ENCODE measurements at regions not wholly inside any gene's neighbourhood (a gene's known extent, or its start where the extent isn't known, plus 50 kb on each side); places are given as distances from the start of the nearest gene placed in this dataset.
"Not testable (repeated sequence)": the region's sequence is repeated elsewhere in the genome, so short reads cannot be mapped to it uniquely, and the experiment has no call there.

DNA sequence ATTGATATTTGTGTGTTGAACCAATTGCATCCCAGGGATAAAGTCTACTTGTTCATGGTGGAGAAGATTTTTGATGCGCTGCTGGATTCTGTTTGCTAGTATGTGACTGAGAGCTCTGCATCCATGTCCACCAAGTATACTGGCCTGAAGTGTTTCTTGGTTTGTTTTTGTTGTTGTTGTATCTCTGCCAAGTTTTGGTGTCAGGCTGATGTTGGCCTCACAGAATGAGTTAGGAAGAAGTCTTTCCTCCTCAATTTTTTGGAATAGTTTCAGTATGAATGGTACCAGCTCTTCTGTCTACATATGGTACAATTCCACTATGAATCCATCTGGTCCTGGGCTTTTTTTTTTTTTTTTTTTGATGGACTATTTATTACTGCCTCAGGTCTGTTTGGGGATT is 50.9 kb upstream of the OSTN start:
- no peak for DNase-seq
- H3K4me3 Mint-ChIP-seq: no peak overlapping the region
- no peaks in the 10 kb centered on the region for H3K36me3 Mint-ChIP-seq (ENCODE audit: low read depth)
- H3K9me3 Mint-ChIP-seq: no peaks in the 10 kb centered on the region
- intact Hi-C loops (cut with micrococcal nuclease): no loop called here
- H3K4me1 Mint-ChIP-seq: no peaks in the 10 kb centered on the region
- no peak overlapping the region for H3K27ac Mint-ChIP-seq
- no peaks in the 10 kb centered on the region for H3K27me3 Mint-ChIP-seq

DNA sequence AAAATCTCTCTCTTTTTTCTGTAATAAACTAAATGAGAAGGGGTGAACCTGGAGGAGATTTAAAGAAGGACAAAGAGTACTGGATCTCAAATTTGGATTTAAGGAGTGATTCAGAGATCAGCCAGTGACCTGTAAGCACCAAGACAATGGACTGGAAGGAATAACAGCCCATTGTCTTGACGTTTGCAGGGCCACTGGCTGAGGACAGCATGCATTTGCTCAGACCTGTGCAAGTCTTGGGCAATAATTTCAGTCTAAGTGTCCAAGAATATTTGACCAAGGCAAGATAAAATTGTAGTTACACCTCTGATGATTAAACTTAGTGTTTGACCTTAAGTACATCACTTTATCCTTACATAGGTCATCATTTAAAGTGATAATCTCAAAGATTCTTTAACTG is 55.8 kb upstream of the OSTN start:
- Mint-ChIP-seq H3K27me3 (no peaks in the 10 kb centered on the region), H3K4me3 (no peak overlapping the region), H3K9me3 (no peaks in the 10 kb centered on the region), H3K4me1 (no peaks in the 10 kb centered on the region), H3K27ac (no peak overlapping the region), H3K36me3 (ENCODE audit: low read depth) (no peaks in the 10 kb centered on the region)
- intact Hi-C loops (cut with micrococcal nuclease): no loop called here
- DNase-seq: no peak

DNA sequence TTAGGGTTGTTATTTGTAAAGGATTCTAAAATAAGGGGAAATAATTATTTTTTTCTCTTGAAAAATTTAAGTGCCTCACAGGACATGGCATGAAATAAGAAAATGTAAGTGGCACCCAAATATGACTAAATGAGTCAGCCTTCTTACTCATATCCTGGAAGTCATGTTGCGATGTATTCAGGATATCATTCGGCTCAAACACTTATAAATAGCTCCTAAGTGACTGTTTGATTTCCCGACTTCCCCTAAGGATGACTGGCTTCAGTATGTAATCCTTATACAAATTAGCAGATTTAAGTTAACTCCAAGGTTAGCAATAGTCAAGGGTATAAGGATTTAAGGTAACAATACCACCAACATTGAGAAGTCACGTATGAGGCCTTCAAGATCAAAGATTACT is 57.3 kb upstream of the OSTN start:
- Mint-ChIP-seq H3K4me1 (no peaks in the 10 kb centered on the region), H3K27me3 (no peaks in the 10 kb centered on the region), H3K9me3 (no peaks in the 10 kb centered on the region), H3K27ac (no peak overlapping the region), H3K36me3 (ENCODE audit: low read depth) (no peaks in the 10 kb centered on the region), H3K4me3 (no peak overlapping the region)
- intact Hi-C loops (cut with micrococcal nuclease): no loop called here
- no peak for DNase-seq

DNA sequence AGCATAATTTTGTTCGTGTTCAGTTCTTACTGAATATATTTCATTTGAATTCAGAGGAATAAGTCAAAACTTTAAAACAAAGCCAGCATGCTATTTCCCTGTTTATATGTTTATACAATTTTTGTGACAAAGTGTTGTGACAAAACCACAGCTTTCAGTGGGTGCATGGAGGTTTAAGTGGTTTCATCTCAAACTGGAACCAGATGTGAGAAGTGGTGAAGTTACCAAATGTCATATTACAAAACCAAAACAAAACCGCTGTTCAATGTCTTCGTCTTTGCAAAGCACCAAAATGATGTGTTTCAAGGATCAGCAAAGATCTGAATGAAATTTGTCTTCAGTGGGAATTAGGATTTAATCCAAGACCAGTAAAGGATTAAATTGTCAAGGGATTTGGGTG is 59.3 kb upstream of the OSTN start:
- H3K4me3 Mint-ChIP-seq: no peak overlapping the region
- H3K27me3 Mint-ChIP-seq: no peaks in the 10 kb centered on the region
- no peak overlapping the region for H3K27ac Mint-ChIP-seq
- no peak for DNase-seq
- H3K4me1 Mint-ChIP-seq: no peaks in the 10 kb centered on the region
- H3K36me3 Mint-ChIP-seq (ENCODE audit: low read depth): no peaks in the 10 kb centered on the region
- no peaks in the 10 kb centered on the region for H3K9me3 Mint-ChIP-seq
- intact Hi-C loops (cut with micrococcal nuclease): no loop called here

DNA sequence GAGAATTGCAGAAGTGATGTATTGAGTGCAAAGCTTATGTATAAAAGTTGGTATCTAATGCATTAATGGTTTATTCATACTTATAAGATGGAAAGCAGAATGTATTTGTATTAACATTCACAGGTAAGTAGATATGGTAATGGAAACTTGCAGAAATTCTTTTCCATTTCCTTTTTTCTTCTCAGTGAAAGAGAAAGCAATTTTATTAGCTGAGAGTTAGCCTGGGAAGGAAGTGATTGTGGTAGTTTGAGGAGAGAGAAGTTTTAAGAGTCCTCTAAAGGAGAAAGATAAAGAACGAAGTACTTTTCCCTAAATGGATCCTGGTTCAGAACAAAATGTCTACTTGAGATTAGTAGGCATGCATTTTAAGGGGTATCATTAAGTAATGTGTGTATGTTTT is 60.1 kb upstream of the OSTN start:
- Mint-ChIP-seq H3K27ac (no peak overlapping the region), H3K36me3 (ENCODE audit: low read depth) (no peaks in the 10 kb centered on the region), H3K27me3 (no peaks in the 10 kb centered on the region), H3K4me3 (no peak overlapping the region), H3K9me3 (no peaks in the 10 kb centered on the region), H3K4me1 (no peaks in the 10 kb centered on the region)
- DNase-seq: no peak
- intact Hi-C loops (cut with micrococcal nuclease): no loop called here

DNA sequence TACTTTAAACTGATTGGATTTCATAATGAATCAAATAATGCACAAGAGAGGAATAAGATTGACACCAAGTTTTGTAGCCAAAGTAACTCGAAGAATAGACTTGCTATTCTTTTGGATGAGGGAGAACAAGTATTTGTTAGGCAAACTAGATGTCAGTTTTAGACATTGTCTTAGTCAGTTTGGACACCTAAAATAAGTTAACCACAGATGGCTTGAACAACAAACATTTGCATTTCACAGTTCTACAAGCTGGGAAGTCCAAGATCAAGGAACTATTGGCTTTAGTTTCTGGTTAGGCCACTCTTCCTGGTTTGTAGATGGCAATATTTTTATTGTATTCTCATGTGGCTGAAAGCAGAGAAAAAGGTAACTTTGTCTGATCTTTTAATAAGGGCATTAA is 61.3 kb upstream of the OSTN start:
- intact Hi-C loops (cut with micrococcal nuclease): no loop called here
- Mint-ChIP-seq H3K36me3 (ENCODE audit: low read depth) (no peaks in the 10 kb centered on the region), H3K27ac (no peak overlapping the region), H3K27me3 (no peaks in the 10 kb centered on the region), H3K9me3 (no peaks in the 10 kb centered on the region), H3K4me1 (no peaks in the 10 kb centered on the region), H3K4me3 (no peak overlapping the region)
- no peak for DNase-seq

DNA sequence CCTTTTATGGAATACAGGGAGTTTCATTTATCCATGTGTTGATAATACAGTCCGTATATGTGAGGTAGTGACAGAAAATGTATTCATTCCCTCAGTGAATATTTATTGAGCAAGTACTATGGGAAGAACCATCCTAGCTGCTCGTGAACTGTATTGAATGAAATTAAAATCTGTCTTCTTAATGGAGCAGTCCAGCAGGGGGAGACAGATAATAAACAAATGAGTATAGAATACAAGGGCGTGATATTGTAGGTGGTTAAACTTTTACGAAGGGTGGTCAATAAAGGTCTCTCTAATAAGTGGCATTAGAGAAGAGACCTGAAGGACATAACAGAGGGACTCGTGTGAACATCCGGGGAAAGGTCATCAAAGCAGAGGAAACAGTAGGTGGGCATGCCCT is 62.7 kb upstream of the OSTN start:
- Mint-ChIP-seq H3K4me3 (no peak overlapping the region), H3K9me3 (no peaks in the 10 kb centered on the region), H3K36me3 (ENCODE audit: low read depth) (no peaks in the 10 kb centered on the region), H3K4me1 (no peaks in the 10 kb centered on the region), H3K27ac (no peak overlapping the region), H3K27me3 (no peaks in the 10 kb centered on the region)
- DNase-seq: no peak
- intact Hi-C loops (cut with micrococcal nuclease): no loop called here

DNA sequence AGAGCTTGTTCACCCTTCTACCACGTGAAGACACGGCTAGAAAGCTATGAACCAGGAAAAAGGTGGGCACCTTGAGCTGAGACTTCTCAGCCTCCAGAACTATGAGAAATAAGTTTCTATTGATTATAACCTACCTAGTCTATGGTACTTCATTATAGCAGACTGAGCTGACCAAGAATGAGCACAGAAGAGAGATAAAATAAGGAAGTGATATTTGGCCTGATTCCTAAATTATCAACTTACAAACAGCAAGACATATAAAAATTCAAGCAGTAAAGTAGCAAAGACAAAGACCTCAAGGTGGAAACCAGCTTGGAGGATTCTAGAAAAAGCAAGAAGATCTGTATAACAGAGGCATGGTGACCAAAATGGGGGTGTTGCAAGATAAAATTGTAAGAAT is 63.9 kb upstream of the OSTN start:
- Mint-ChIP-seq H3K4me1 (no peaks in the 10 kb centered on the region), H3K4me3 (no peak overlapping the region), H3K36me3 (ENCODE audit: low read depth) (no peaks in the 10 kb centered on the region), H3K27me3 (no peaks in the 10 kb centered on the region), H3K9me3 (no peaks in the 10 kb centered on the region), H3K27ac (no peak overlapping the region)
- intact Hi-C loops (cut with micrococcal nuclease): no loop called here
- DNase-seq: no peak

DNA sequence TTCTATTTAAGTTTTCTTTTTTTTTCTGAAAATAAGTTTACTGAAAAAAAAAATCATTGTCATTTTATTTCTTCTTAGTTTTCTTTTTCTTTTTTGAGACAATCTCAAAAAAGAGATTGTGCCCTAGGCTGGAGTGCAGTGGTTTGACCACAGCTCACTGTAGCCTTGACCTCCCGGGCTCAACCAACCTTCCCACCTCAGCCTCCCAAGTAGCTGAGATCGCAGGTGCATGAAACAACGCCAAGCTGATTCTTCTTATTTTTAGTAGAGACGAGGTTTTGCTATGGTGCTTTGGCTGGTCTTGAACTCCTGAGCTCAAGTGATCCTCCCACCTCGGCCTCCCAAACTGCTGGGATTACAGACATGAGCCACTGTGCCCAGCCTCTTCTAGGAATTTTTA is 65.7 kb upstream of the OSTN start:
- intact Hi-C loops (cut with micrococcal nuclease): no loop called here
- H3K4me1 Mint-ChIP-seq: no peaks in the 10 kb centered on the region
- no peak overlapping the region for H3K27ac Mint-ChIP-seq
- H3K4me3 Mint-ChIP-seq: no peak overlapping the region
- no peaks in the 10 kb centered on the region for H3K9me3 Mint-ChIP-seq
- DNase-seq: no peak
- no peaks in the 10 kb centered on the region for H3K36me3 Mint-ChIP-seq (ENCODE audit: low read depth)
- no peaks in the 10 kb centered on the region for H3K27me3 Mint-ChIP-seq

DNA sequence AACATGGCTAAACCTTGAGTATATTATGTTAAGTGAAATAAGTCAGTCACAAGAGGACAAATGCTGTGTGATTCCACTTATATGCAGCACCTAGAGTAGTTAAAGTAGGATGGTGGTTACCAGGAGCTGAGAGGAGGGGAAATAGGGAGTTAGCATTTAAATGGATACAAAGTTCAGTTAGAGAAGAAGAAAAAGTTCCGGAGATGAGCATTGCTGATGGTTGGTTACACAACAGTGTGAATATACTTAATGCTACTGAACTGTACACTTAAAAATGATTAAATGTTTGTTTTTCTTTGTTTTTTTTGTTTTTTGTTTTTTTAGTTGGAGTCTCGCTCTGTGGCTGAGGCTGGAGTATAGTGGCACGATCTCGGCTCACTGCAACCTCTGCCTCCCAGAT is 67.7 kb upstream of the OSTN start:
- Mint-ChIP-seq H3K27ac (no peak overlapping the region), H3K36me3 (ENCODE audit: low read depth) (no peaks in the 10 kb centered on the region), H3K4me3 (no peak overlapping the region), H3K9me3 (no peaks in the 10 kb centered on the region), H3K27me3 (no peaks in the 10 kb centered on the region), H3K4me1 (no peaks in the 10 kb centered on the region)
- no peak for DNase-seq
- intact Hi-C loops (cut with micrococcal nuclease): no loop called here

DNA sequence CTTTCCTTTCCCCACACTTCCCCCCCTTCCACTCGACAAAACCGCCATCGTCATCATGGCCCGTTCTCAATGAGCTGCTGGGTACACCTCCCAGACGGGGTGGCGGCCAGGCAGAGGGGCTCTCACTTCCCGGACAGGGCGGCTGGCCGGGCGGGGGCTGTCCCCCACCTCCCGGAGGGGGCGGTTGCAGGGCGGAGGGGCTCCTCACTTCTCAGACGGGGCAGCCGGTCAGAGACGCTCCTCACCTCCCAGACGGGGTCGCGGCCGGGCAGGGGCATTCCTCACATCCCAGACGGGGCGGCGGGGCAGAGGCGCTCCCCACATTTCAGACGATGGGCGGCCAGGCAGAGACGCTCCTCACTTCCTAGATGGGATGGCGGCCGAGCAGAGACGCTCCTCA is 74.2 kb upstream of the OSTN start:
- H3K4me1 Mint-ChIP-seq; H3K27ac Mint-ChIP-seq; H3K9me3 Mint-ChIP-seq; DNase-seq; intact Hi-C loops (cut with micrococcal nuclease); H3K36me3 Mint-ChIP-seq (ENCODE audit: low read depth); H3K4me3 Mint-ChIP-seq; H3K27me3 Mint-ChIP-seq: not testable (repeated sequence)

DNA sequence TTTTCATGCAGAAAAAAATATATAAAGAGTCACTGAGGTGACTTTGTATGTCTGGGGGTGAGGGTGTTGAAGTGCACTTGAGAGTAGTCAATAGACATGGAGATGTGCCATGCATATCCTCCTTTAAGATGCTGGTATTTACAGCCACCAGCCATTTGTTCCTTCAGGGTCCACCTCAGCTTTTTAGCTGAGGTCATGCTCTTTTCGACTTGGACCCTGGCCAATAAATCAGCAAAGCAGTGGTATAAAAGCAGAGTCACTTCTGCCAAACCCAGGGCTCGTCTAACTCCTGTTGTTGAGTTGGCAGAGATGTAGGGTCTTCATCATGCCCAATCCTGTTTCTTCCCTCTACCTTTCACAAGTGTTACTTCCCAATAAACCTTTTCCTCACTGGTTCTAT is 75.1 kb upstream of the OSTN start:
- H3K4me3 Mint-ChIP-seq: no peak overlapping the region
- H3K4me1 Mint-ChIP-seq: no peaks in the 10 kb centered on the region
- H3K9me3 Mint-ChIP-seq: no peaks in the 10 kb centered on the region
- no peak for DNase-seq
- no peaks in the 10 kb centered on the region for H3K27me3 Mint-ChIP-seq
- no peaks in the 10 kb centered on the region for H3K36me3 Mint-ChIP-seq (ENCODE audit: low read depth)
- intact Hi-C loops (cut with micrococcal nuclease): no loop called here
- H3K27ac Mint-ChIP-seq: no peak overlapping the region

DNA sequence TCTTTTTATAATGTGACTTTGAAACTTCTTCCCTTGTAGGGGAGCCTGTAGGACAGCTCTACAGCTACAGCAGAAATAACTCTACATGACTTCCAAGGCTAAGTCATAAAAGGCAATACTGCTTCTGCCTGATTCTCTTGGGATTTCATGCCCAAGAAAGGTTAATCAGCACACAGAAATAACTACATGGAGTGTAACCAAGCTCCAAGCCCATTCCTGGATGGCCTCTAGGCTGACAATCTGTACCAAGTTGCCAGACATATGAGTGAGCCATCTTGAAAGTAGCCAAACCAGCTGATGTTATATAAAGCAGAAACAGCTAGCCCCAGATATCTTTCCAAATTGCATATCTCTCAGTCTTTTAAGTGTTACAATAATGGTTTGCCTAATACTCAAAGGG is 75.8 kb upstream of the OSTN start:
- no peaks in the 10 kb centered on the region for H3K9me3 Mint-ChIP-seq
- no peak overlapping the region for H3K4me3 Mint-ChIP-seq
- no peaks in the 10 kb centered on the region for H3K4me1 Mint-ChIP-seq

DNA sequence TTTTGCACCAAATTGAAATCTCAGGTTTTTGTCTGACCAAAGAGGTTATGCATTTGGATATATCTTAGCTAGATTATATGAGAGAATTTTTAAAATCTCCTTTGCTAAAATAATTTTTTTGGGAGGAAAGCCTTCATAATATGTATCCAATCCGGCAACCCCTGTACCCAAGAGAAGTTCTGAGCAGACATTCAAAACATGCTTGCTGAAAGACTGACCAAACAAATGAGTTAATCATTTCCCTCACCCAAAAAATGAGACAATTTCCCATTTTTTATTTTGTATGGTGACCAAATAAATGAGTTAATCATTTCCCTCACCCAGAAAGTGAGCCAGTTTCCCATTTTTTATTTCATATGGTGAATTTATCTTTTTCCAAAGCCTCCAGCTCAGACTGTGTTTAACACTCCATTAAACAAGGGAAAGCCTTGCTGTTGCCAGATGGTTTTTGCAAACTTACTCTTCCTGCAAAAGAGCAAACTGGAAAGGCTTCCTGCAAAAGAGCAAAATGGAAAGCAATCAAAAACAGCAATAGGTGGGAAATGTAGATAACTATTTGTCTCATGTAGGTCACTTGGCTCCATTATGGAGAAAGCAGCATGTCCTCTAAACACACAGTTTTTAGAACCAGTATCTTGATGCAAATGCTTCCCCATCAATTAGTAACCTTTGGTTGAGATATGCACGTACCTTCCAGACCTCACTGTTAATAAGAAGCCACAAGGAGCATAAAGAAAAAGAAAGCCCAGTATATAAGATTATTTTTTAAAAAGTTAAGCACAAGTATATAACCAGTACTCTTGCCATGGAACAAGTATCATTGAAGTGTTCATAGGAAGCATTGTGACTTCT is 78.4 kb upstream of the OSTN start:
- no peaks in the 10 kb centered on the region for H3K36me3 Mint-ChIP-seq (ENCODE audit: low read depth)
- H3K27me3 Mint-ChIP-seq: no peaks in the 10 kb centered on the region
- DNase-seq: no peak
- H3K9me3 Mint-ChIP-seq: no peaks in the 10 kb centered on the region
- H3K4me3 Mint-ChIP-seq: no peak overlapping the region
- intact Hi-C loops (cut with micrococcal nuclease): no loop called here
- H3K27ac Mint-ChIP-seq: no peak overlapping the region
- H3K4me1 Mint-ChIP-seq: no peaks in the 10 kb centered on the region

More for the DNA sequence above, 75.8 kb upstream of the OSTN start:
- no peaks in the 10 kb centered on the region for H3K36me3 Mint-ChIP-seq (ENCODE audit: low read depth)
- intact Hi-C loops (cut with micrococcal nuclease): no loop called here
- DNase-seq: no peak
- no peak overlapping the region for H3K27ac Mint-ChIP-seq
- no peaks in the 10 kb centered on the region for H3K27me3 Mint-ChIP-seq

Measured in activated CD4-positive, alpha-beta T cell treated with anti-CD3 and anti-CD28 coated beads, Interleukin-2, amount 10 ng/mL, durations not matched to agents 24 days and 14 days (primary cell).